ENCODE measurements at regions not wholly inside any gene's neighbourhood (a gene's known extent, or its start where the extent isn't known, plus 50 kb on each side); places are given as distances from the start of the nearest gene placed in this dataset.

DNA sequence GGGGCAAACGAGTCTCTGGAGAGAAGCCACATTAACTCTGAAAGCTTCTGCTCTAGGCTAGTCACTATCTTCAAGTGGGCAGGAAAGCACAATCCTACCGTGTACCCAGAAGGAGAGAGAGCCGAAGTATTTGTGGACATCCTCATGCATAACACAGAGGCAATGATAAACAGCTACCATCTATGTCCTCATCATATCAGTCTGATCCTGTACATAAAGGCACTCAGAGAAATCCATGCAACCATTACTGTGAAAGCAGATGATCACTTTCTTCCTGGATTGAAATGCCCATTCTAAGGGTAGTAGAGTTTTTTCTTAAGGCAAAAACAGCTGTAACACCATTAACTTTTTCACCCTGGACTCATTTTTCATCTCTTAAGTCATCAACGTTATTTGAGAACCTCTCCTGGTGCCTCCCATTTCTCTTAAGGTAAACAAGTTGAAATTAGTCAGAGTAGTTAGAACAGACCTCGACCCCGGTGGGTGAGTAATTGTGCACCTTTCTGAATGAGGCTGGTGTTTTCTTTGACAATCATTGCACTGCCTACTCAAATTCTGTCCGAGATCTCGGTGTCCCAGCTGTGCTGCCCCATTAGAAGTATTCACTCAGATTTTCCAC lies 327.4 kb downstream of the SHQ1 start (continued):
- TF ChIP-seq, protein P1, sequence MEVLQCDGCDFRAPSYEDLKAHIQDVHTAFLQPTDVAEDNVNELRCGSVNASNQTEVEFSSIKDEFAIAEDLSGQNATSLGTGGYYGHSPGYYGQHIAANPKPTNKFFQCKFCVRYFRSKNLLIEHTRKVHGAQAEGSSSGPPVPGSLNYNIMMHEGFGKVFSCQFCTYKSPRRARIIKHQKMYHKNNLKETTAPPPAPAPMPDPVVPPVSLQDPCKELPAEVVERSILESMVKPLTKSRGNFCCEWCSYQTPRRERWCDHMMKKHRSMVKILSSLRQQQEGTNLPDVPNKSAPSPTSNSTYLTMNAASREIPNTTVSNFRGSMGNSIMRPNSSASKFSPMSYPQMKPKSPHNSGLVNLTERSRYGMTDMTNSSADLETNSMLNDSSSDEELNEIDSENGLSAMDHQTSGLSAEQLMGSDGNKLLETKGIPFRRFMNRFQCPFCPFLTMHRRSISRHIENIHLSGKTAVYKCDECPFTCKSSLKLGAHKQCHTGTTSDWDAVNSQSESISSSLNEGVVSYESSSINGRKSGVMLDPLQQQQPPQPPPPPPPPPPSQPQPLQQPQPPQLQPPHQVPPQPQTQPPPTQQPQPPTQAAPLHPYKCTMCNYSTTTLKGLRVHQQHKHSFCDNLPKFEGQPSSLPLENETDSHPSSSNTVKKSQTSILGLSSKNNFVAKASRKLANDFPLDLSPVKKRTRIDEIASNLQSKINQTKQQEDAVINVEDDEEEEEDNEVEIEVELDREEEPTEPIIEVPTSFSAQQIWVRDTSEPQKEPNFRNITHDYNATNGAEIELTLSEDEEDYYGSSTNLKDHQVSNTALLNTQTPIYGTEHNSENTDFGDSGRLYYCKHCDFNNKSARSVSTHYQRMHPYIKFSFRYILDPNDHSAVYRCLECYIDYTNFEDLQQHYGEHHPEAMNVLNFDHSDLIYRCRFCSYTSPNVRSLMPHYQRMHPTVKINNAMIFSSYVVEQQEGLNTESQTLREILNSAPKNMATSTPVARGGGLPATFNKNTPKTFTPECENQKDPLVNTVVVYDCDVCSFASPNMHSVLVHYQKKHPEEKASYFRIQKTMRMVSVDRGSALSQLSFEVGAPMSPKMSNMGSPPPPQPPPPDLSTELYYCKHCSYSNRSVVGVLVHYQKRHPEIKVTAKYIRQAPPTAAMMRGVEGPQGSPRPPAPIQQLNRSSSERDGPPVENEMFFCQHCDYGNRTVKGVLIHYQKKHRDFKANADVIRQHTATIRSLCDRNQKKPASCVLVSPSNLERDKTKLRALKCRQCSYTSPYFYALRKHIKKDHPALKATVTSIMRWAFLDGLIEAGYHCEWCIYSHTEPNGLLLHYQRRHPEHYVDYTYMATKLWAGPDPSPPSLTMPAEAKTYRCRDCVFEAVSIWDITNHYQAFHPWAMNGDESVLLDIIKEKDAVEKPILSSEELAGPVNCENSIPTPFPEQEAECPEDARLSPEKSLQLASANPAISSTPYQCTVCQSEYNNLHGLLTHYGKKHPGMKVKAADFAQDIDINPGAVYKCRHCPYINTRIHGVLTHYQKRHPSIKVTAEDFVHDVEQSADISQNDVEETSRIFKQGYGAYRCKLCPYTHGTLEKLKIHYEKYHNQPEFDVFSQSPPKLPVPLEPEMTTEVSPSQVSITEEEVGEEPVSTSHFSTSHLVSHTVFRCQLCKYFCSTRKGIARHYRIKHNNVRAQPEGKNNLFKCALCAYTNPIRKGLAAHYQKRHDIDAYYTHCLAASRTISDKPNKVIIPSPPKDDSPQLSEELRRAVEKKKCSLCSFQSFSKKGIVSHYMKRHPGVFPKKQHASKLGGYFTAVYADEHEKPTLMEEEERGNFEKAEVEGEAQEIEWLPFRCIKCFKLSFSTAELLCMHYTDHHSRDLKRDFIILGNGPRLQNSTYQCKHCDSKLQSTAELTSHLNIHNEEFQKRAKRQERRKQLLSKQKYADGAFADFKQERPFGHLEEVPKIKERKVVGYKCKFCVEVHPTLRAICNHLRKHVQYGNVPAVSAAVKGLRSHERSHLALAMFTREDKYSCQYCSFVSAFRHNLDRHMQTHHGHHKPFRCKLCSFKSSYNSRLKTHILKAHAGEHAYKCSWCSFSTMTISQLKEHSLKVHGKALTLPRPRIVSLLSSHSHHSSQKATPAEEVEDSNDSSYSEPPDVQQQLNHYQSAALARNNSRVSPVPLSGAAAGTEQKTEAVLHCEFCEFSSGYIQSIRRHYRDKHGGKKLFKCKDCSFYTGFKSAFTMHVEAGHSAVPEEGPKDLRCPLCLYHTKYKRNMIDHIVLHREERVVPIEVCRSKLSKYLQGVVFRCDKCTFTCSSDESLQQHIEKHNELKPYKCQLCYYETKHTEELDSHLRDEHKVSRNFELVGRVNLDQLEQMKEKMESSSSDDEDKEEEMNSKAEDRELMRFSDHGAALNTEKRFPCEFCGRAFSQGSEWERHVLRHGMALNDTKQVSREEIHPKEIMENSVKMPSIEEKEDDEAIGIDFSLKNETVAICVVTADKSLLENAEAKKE (CRISPR knock-in tag; IDR thresholded peaks at IDR 0.05), result no peak
- no peak for TF ChIP-seq JUNB (IDR thresholded peaks at IDR 0.05; ENCODE audit: unreplicated experiment)
- no peak for TF ChIP-seq CREB1 (CRISPR knock-in tag; IDR thresholded peaks at IDR 0.05; ENCODE audit: low read depth)
- TF ChIP-seq STAT1 (IDR thresholded peaks at IDR 0.05; ENCODE audit: unreplicated experiment), result no peak
- no peak for TF ChIP-seq ZNF331 (CRISPR knock-in tag; IDR thresholded peaks at IDR 0.05; ENCODE audit: low read depth)

DNA sequence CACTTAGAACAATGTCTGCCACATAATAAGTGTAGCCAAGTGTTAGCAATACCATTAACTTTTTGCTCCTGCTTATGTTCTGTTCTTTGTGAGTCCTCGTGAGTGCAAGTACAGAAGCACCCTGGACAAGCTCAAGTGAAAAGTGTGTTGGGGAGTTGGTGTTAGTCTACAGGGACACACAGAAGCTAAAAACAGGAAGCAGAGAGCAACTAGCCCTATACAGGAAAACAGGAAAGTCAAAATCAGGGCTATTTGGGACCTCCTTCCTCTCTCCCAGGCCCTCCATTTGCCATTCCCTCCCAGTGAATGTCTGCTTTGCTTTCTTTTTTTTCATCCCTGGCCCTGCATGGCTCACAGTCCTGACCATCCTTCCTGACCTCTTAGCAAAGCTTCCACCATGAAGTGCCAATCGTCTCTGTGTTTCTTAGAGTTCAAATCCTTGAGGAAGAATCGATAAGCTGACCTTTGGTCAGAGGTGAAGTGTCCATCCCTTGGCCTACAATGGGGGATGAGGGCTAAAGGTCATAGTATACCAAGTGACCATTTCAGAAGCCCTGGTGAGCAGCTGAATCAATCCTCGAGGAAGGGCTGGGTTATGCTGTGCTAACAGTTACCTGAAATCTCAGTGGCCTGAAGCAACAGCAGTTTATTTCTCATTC lies 328.2 kb downstream of the SHQ1 start:
- Histone ChIP-seq H3K36me3 (ENCODE audit: insufficient read depth) (no peaks in the 10 kb centered on the region), H4K20me1 (replicated peaks; ENCODE audit: insufficient read depth) (no peaks in the 10 kb centered on the region), H3K4me1 (ENCODE audit: insufficient read depth) (no peaks in the 10 kb centered on the region), H2AFZ (0 out of 2 replicates have a peak overlapping the region, but pooled peaks have one; percentile 52), H3F3A (replicated peaks; ENCODE audit: low read depth) (no peaks in the 10 kb centered on the region), H3K27ac (ENCODE audit: low read depth) (no peak overlapping the region), H3K9me2 (ENCODE audit: insufficient read depth) (no peaks in the 10 kb centered on the region), H3K79me2 (replicated peaks; ENCODE audit: insufficient read depth) (no peaks in the 10 kb centered on the region), H3K4me3 (no peak overlapping the region), H3K4me2 (no peak overlapping the region), H3K27me3 (ENCODE audit: insufficient read depth) (no peaks in the 10 kb centered on the region)
- Mint-ChIP-seq H3K36me3 (ENCODE audit: low read depth) (no peaks in the 10 kb centered on the region), H3K27ac (no peak overlapping the region), H3K4me1 (peaks cover 5% of the 10 kb centered on the region; the same call in 2 of the 3 replicates), H3K4me3 (no peak overlapping the region), H3K27me3 (ENCODE audit: insufficient read depth, low read depth, poor library complexity) (no peaks in the 10 kb centered on the region), H3K9me3 (no peaks in the 10 kb centered on the region)
- no peak for ATAC-seq
- DNase-seq (ENCODE audit: low spot score), result no peak
- TF ChIP-seq JUNB (IDR thresholded peaks at IDR 0.05; ENCODE audit: unreplicated experiment) (no peak), ZNF114 (CRISPR knock-in tag; IDR thresholded peaks at IDR 0.05) (no peak), NANOG (IDR thresholded peaks at IDR 0.05; ENCODE audit: borderline replicate concordance) (no peak), STAT1 (IDR thresholded peaks at IDR 0.05; ENCODE audit: unreplicated experiment) (no peak), POLR2AphosphoS5 (IDR thresholded peaks at IDR 0.05; ENCODE audit: low read depth) (no peak), CREB1 (CRISPR knock-in tag; IDR thresholded peaks at IDR 0.05; ENCODE audit: low read depth) (no peak)
- TF ChIP-seq, protein P1 (CRISPR knock-in tag; IDR thresholded peaks at IDR 0.05), result no peak
